Mucosa of rectum (tissue), 2 donors: ENCODE measurements at regions not wholly inside any gene's neighbourhood (a gene's known extent, or its start where the extent isn't known, plus 50 kb on each side); places are given as distances from the start of the nearest gene placed in this dataset.
"Not testable (repeated sequence)": the region's sequence is repeated elsewhere in the genome, so short reads cannot be mapped to it uniquely, and the experiment has no call there.

Experiments used
- H3K27ac ChIP-seq, 2 donors: one replicate each; pipeline ENCODE4 v1.7.0; 2013; ENCODE audit warnings: inconsistent platforms in 2 of 2, low read depth in 2 of 2, low read length in 2 of 2
- H3K27me3 ChIP-seq, 2 donors: one replicate each; pipeline ENCODE4 v1.7.0; 2013; ENCODE audit warnings: low read length in 2 of 2; ENCODE audit not compliant: control insufficient read depth in 2 of 2, insufficient read depth in 2 of 2
- H3K36me3 ChIP-seq, 2 donors: one replicate each; pipeline ENCODE4 v1.7.0; 2013; ENCODE audit warnings: low read length in 2 of 2; ENCODE audit not compliant: control insufficient read depth in 2 of 2, insufficient read depth in 2 of 2
- H3K4me1 ChIP-seq, 2 donors: one replicate each; pipeline ENCODE4 v1.7.0; 2013; ENCODE audit warnings: low read length in 2 of 2, mild to moderate bottlenecking in 1 of 2; ENCODE audit not compliant: control insufficient read depth in 2 of 2, insufficient read depth in 2 of 2
- H3K4me3 ChIP-seq, 2 donors: one replicate each; pipeline ENCODE4 v1.7.0; 2013; ENCODE audit warnings: low read length in 2 of 2
- H3K9ac ChIP-seq, 2 donors: one replicate each; pipeline ENCODE4 v1.7.0; 2013; ENCODE audit warnings: low read length in 2 of 2, low read depth in 1 of 2, mild to moderate bottlenecking in 1 of 2
- H3K9me3 ChIP-seq, 2 donors: one replicate each; pipeline ENCODE4 v1.7.0; 2013; ENCODE audit warnings: low read length in 2 of 2; ENCODE audit not compliant: control insufficient read depth in 2 of 2
- donor health status: healthy.
- donor health status: Normal muscosa, but diverticular disease.

GRCh38 chr1:163592623-163593022 lies 270.9 kb downstream of the NUF2 start:
- not testable (repeated sequence) for H3K27ac ChIP-seq, H3K9me3 ChIP-seq, H3K9ac ChIP-seq

GRCh38 chr1:163596106-163596505 lies 274.4 kb downstream of the NUF2 start:
- H3K4me3 ChIP-seq, H3K9me3 ChIP-seq, H3K27me3 ChIP-seq, H3K4me1 ChIP-seq, H3K9ac ChIP-seq, H3K36me3 ChIP-seq, H3K27ac ChIP-seq: not testable (repeated sequence)

More at GRCh38 chr1:163592623-163593022, 270.9 kb downstream of the NUF2 start:
- H3K27me3 ChIP-seq, H3K4me3 ChIP-seq, H3K36me3 ChIP-seq, H3K4me1 ChIP-seq: not testable (repeated sequence)

GRCh38 chr1:163596541-163597258 lies 274.9 kb downstream of the NUF2 start:
- no peak overlapping the region for H3K27ac ChIP-seq

GRCh38 chr1:163604321-163604720 lies 282.6 kb downstream of the NUF2 start:
- Histone ChIP-seq H3K36me3 (no peaks in the 10 kb centered on the region), H3K4me1 (no peaks in the 10 kb centered on the region), H3K4me3 (no peak overlapping the region), H3K27me3 (no peaks in the 10 kb centered on the region), H3K9me3 (no peaks in the 10 kb centered on the region), H3K27ac (no peak overlapping the region), H3K9ac (no peak overlapping the region)

More at GRCh38 chr1:163596541-163597258, 274.9 kb downstream of the NUF2 start:
- H3K9me3 ChIP-seq = no peaks in the 10 kb centered on the region
- H3K4me3 ChIP-seq = no peak overlapping the region
- H3K4me1 ChIP-seq = no peaks in the 10 kb centered on the region
- no peaks in the 10 kb centered on the region for H3K27me3 ChIP-seq
- H3K9ac ChIP-seq = no peak overlapping the region
- no peaks in the 10 kb centered on the region for H3K36me3 ChIP-seq

- Histone ChIP-seq H3K27me3 (no peaks in the 10 kb centered on the region), H3K4me1 (no peaks in the 10 kb centered on the region), H3K4me3 (no peak overlapping the region), H3K9ac (no peak overlapping the region), H3K9me3 (no peaks in the 10 kb centered on the region), H3K27ac (no peak overlapping the region), H3K36me3 (no peaks in the 10 kb centered on the region)
These were observed 283.1 kb downstream of the NUF2 start for GRCh38 chr1:163604896-163605295.

GRCh38 chr1:163608979-163609378 lies 287.2 kb downstream of the NUF2 start:
- H3K27me3 ChIP-seq = no peaks in the 10 kb centered on the region
- H3K4me1 ChIP-seq = no peaks in the 10 kb centered on the region
- H3K4me3 ChIP-seq = no peak overlapping the region
- no peaks in the 10 kb centered on the region for H3K36me3 ChIP-seq
- no peak overlapping the region for H3K9ac ChIP-seq
- no peak overlapping the region for H3K27ac ChIP-seq
- H3K9me3 ChIP-seq = no peaks in the 10 kb centered on the region

- Histone ChIP-seq H3K9me3 (no peaks in the 10 kb centered on the region), H3K9ac (no peak overlapping the region), H3K27me3 (no peaks in the 10 kb centered on the region), H3K36me3 (no peaks in the 10 kb centered on the region), H3K27ac (no peak overlapping the region), H3K4me1 (no peaks in the 10 kb centered on the region), H3K4me3 (no peak overlapping the region)
These were observed 288.1 kb downstream of the NUF2 start for GRCh38 chr1:163609858-163610257.

- H3K9ac ChIP-seq = no peak overlapping the region
- H3K9me3 ChIP-seq = no peaks in the 10 kb centered on the region
These were observed 288.7 kb downstream of the NUF2 start for GRCh38 chr1:163610486-163610885.

GRCh38 chr1:163614361-163614760 lies 292.6 kb downstream of the NUF2 start:
- Histone ChIP-seq H3K9ac (no peak overlapping the region), H3K27me3 (no peaks in the 10 kb centered on the region), H3K9me3 (no peaks in the 10 kb centered on the region), H3K36me3 (no peaks in the 10 kb centered on the region), H3K27ac (no peak overlapping the region), H3K4me1 (no peaks in the 10 kb centered on the region), H3K4me3 (no peak overlapping the region)

More at GRCh38 chr1:163610486-163610885, 288.7 kb downstream of the NUF2 start:
- no peaks in the 10 kb centered on the region for H3K27me3 ChIP-seq
- H3K4me3 ChIP-seq = no peak overlapping the region
- no peak overlapping the region for H3K27ac ChIP-seq
- H3K4me1 ChIP-seq = no peaks in the 10 kb centered on the region
- H3K36me3 ChIP-seq = no peaks in the 10 kb centered on the region

GRCh38 chr1:163628034-163628773 lies 306.4 kb downstream of the NUF2 start:
- no peaks in the 10 kb centered on the region for H3K4me1 ChIP-seq
- peaks cover 0 to 3% of the 10 kb centered on the region in 2 donors for H3K9me3 ChIP-seq
- H3K4me3 ChIP-seq = no peak overlapping the region
- H3K9ac ChIP-seq = no peak overlapping the region
- H3K36me3 ChIP-seq = no peaks in the 10 kb centered on the region
- H3K27ac ChIP-seq = no peak overlapping the region
- H3K27me3 ChIP-seq = no peaks in the 10 kb centered on the region
